ENCODE measurements at regions not wholly inside any gene's neighbourhood (a gene's known extent, or its start where the extent isn't known, plus 50 kb on each side); places are given as distances from the start of the nearest gene placed in this dataset.

DNA sequence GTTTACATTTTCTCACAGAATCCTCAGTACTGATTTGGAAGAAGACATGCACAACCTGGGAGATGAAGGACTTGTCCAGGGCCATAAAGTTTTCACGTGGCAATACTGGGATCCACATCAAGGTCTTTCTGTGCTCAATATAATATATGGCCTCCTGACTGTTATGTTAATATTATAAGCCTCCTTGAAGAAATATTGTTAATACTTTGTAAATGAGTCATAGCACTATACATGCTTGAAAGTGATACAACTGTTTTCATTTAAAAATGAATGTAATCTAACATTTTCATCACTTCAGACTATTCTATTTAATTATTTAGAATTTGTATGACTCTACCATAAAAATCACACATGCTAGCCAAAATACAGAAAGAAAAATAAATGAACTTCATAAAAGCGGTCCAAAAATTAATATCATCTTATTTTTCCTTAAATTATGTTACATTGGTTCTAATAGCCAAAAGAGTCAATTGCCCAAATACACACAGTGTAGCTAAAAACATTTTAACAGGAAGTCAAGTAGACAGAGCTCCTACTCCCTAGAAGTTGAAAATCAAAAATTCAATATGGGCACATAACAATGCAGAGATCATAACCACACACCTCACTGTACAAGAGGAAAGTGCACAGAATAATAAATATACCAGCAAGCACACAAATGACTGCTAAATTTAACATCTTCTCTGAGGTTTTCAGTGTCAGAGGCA is 188.0 kb upstream of the HDDC2 start:
- no peak for DNase-seq (ENCODE audit: low spot score in 2 of 2)
- Histone ChIP-seq H3K36me3 (no peaks in the 10 kb centered on the region), H3K4me3 (no peak overlapping the region), H3K4me1 (no peaks in the 10 kb centered on the region), H3K9me3 (no peaks in the 10 kb centered on the region), H3K27ac (no peak overlapping the region), H3K27me3 (no peaks in the 10 kb centered on the region)
- TF ChIP-seq, protein P1, sequence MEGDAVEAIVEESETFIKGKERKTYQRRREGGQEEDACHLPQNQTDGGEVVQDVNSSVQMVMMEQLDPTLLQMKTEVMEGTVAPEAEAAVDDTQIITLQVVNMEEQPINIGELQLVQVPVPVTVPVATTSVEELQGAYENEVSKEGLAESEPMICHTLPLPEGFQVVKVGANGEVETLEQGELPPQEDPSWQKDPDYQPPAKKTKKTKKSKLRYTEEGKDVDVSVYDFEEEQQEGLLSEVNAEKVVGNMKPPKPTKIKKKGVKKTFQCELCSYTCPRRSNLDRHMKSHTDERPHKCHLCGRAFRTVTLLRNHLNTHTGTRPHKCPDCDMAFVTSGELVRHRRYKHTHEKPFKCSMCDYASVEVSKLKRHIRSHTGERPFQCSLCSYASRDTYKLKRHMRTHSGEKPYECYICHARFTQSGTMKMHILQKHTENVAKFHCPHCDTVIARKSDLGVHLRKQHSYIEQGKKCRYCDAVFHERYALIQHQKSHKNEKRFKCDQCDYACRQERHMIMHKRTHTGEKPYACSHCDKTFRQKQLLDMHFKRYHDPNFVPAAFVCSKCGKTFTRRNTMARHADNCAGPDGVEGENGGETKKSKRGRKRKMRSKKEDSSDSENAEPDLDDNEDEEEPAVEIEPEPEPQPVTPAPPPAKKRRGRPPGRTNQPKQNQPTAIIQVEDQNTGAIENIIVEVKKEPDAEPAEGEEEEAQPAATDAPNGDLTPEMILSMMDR (IDR thresholded peaks at IDR 0.05): no peak
- intact Hi-C loops (cut with DNase I): no loop called here

DNA sequence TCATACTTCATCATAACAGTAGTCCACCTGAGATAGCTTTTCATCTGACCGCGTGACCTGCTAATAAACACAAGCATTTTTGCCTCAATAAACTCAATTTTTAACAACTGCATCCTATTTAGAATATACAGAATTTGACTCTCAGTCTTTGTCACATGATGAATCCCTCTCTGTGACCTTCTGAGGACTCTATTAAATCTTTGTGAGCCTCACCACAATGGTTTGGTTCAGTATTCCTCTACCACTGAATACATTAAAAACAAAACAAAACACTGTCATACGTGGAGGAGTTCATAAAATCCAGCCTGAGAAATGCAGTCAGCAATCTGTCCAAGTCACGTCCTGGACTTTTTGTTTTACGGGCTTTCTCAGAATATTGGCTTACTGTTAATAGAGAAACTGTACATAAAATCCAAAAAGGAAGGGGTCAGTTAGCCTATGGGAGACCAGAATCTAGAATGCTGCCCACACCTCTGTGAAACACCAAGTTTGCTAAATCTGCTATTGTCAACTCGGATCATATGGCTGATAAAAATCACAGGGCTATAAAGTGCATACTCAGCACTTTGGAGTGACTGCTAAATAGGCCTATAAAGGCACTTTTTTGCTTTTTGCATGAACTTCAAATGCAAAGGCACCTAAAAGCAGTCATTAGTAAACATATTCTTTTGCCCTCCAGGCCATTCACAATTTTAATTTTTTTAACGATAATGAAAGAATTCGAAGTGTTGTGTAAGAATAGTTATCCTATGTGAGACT is 190.3 kb upstream of the HDDC2 start:
- H3K27ac ChIP-seq: no peak overlapping the region
- TF ChIP-seq, protein P1 (IDR thresholded peaks at IDR 0.05): no peak
- H3K9me3 ChIP-seq: no peaks in the 10 kb centered on the region
- no peaks in the 10 kb centered on the region for H3K27me3 ChIP-seq
- no peaks in the 10 kb centered on the region for H3K4me1 ChIP-seq
- intact Hi-C loops (cut with DNase I): no loop called here
- DNase-seq (ENCODE audit: low spot score in 2 of 2): no peak
- no peak overlapping the region for H3K4me3 ChIP-seq
- H3K36me3 ChIP-seq: no peaks in the 10 kb centered on the region

DNA sequence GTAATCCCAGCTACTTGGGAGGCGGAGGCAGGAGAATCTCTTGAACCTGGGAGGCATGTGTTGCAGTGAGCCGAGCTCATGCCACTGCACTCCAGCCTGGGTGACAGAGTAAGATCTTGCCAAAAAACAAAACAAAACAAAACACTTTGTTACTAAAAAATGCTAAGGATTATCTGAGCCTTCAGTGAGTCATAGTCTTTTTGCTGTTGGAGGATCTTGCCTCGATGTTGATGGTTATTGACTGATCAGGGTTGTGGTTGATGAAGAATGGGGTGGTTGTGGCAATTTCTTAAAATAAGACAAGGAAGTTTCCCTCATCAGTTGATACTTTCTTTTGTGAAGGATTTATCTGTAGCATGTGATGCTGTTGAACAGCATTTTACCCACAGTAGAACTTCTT is 196.8 kb upstream of the HDDC2 start:
- TF ChIP-seq, protein P1 (IDR thresholded peaks at IDR 0.05): no peak
- H3K27ac ChIP-seq: no peak overlapping the region
- no peak for DNase-seq (ENCODE audit: low spot score in 2 of 2)
- no peak overlapping the region for H3K4me3 ChIP-seq
- no peaks in the 10 kb centered on the region for H3K36me3 ChIP-seq
- no peaks in the 10 kb centered on the region for H3K4me1 ChIP-seq
- H3K27me3 ChIP-seq: no peaks in the 10 kb centered on the region
- H3K9me3 ChIP-seq: no peaks in the 10 kb centered on the region
- intact Hi-C loops (cut with DNase I): no loop called here

DNA sequence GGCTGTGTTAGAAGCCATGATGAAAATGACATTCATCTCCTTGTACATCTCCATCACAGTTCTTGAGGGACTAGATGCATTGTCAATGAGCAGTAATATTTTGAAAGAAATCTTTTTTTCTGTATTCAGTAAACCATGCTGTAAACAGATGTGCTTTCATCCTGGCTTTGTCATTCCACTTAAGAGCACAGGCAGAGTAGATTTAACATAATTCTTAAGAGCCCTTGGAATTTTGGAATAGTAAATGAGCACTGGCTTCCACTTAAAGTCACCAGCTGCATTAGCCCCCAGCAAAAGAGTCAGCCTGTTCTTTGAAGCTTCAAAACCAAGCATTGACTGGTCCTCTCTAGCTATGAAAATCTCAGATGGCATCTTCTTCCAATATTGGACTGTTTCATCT is 197.8 kb upstream of the HDDC2 start:
- no peak overlapping the region for H3K4me3 ChIP-seq
- intact Hi-C loops (cut with DNase I): no loop called here
- no peak for DNase-seq (ENCODE audit: low spot score in 2 of 2)
- H3K27me3 ChIP-seq: no peaks in the 10 kb centered on the region
- H3K4me1 ChIP-seq: no peaks in the 10 kb centered on the region
- no peaks in the 10 kb centered on the region for H3K36me3 ChIP-seq
- no peak overlapping the region for H3K27ac ChIP-seq
- TF ChIP-seq, protein P1 (IDR thresholded peaks at IDR 0.05): no peak
- no peaks in the 10 kb centered on the region for H3K9me3 ChIP-seq

DNA sequence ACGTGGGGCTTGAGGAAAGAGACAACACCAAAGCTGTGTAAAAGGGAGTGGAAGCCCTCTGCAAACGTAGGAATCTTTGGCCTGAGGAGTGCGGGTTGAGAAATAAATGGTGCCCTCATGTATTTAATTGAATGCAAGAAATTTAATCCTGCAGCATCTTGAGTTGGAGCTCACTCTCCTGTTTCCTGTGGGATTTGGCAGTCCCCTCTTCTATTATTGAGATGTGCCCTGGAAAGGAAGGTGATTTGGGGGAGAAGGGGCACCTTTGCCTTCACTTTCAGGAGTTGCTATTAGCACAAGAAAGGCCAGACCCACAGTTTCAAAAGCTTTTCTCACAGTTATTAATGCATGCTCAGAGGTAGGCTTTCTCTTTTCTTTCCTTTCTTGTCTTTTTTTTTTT is 201.4 kb upstream of the HDDC2 start:
- intact Hi-C loops (cut with DNase I): no loop called here
- Histone ChIP-seq H3K36me3 (no peaks in the 10 kb centered on the region), H3K9me3 (peaks cover 0 to 5% of the 10 kb centered on the region in 2 donors), H3K27me3 (no peaks in the 10 kb centered on the region), H3K27ac (no peak overlapping the region), H3K4me3 (no peak overlapping the region), H3K4me1 (no peaks in the 10 kb centered on the region)
- TF ChIP-seq, protein P1 (IDR thresholded peaks at IDR 0.05): no peak
- no peak for DNase-seq (ENCODE audit: low spot score in 2 of 2)

All from ascending aorta (tissue), 2 donors.